K562 (cell line): ENCODE measurements at regions not wholly inside any gene's neighbourhood (a gene's known extent, or its start where the extent isn't known, plus 50 kb on each side); places are given as distances from the start of the nearest gene placed in this dataset.

ENCODE experiments used
- ATAC-seq: fragments of 200-7000 bp; cut with Tn5 transposase; 3 replicates; pipeline ENCODE4 v1.9.1; 2020; ENCODE audit warnings: moderate library complexity
- BruUV-seq: library from RNA; stranded (reverse); fragments of 400-500 nt; replicated peaks from 2 replicates; lab custom pipeline; 2021; lab: Mats Ljungman, UMichigan
- CTCF ChIA-PET: fragments of 300-600 bp; formaldehyde crosslinking; extraction: SDS; loops from one replicate; lab custom pipeline; 2021; ENCODE audit warnings: low intra/inter-chr PET ratio; lab: Yijun Ruan, JAX
- POLR2A ChIA-PET: fragments of 300-600, 350-650 bp; sonication (Branson Sonifier 250); formaldehyde crosslinking; extraction: SDS; loops from one replicate; lab custom pipeline; 2021; ENCODE audit warnings: antibody characterized with exemption, inconsistent platforms; lab: Yijun Ruan, JAX
- DNase-seq, 4 experiments: peaks; one replicate each; pipeline versions ENCODE4 v3.0.0 to v3.0.0-alpha.2; 2011 to 2018; ENCODE audit warnings: low spot score in 3 of 4, mixed read lengths in 3 of 4; ENCODE audit errors: extremely low read depth in 1 of 4
- FAIRE-seq: peaks from 2 replicates; lab custom pipeline; 2011; peaks lifted over from hg19 to GRCh38; lab: Jason Lieb, UNC
- H2AFZ ChIP-seq: 2 replicates; pipeline ENCODE4 v1.6.0; 2011; ENCODE audit warnings: low read depth, low read length, control low read depth, inconsistent platforms
- H3K27ac ChIP-seq: fragments of 200-600 bp; 3 replicates; pipeline ENCODE4 v1.8.0; 2011; ENCODE audit warnings: low read depth, mild to moderate bottlenecking, control low read depth, inconsistent platforms, low read length, moderate library complexity, mixed read lengths; ENCODE audit errors: extremely low read depth
- H3K27me3 ChIP-seq, 2 experiments: fragments of 300-600 bp in 1 of 2; 2 replicates in 1 of 2; 3 replicates in 1 of 2; pipeline versions ENCODE4 v1.6.0 to v1.8.0; 2011; ENCODE audit warnings: inconsistent platforms in 2 of 2, low read length in 2 of 2, mild to moderate bottlenecking in 1 of 2, mixed read lengths in 1 of 2, moderate library complexity in 1 of 2; ENCODE audit not compliant: control insufficient read depth in 2 of 2, insufficient read depth in 2 of 2
- H3K36me3 ChIP-seq: fragments of 300-600 bp; 3 replicates; pipeline ENCODE4 v1.8.0; 2011; ENCODE audit warnings: mild to moderate bottlenecking, low read length, inconsistent platforms; ENCODE audit not compliant: control insufficient read depth, insufficient read depth
- H3K4me1 ChIP-seq, 2 experiments: fragments of 200-600 bp in 1 of 2; replicated peaks in 1 of 2; 2 replicates in 1 of 2; 3 replicates in 1 of 2; pipeline versions ENCODE4 v1.5.1 to v1.8.0; 2011; ENCODE audit warnings: inconsistent platforms in 2 of 2, low read length in 2 of 2, mild to moderate bottlenecking in 1 of 2, mixed read lengths in 1 of 2, moderate library complexity in 1 of 2; ENCODE audit not compliant: control insufficient read depth in 2 of 2, insufficient read depth in 2 of 2
- H3K4me2 ChIP-seq: 2 replicates; pipeline ENCODE4 v1.6.1; 2011; ENCODE audit warnings: low read length, control low read depth, inconsistent platforms, mixed read lengths; ENCODE audit not compliant: insufficient read depth
- H3K4me3 ChIP-seq: fragments of 200-600 bp; sonication (generic), shearing (Covaris generic); 2 replicates; pipeline ENCODE4 v1.5.1; 2016; ENCODE audit warnings: control low read depth, inconsistent platforms
- H3K79me2 ChIP-seq: fragments of 200-600 bp; 3 replicates; pipeline ENCODE4 v1.8.0; 2011; ENCODE audit warnings: low read length, inconsistent platforms; ENCODE audit not compliant: control insufficient read depth, insufficient read depth
- H3K9ac ChIP-seq, 2 experiments: 2 replicates each; pipeline versions ENCODE4 v1.6.0 to v1.6.1; 2011; ENCODE audit warnings: low read depth in 2 of 2, low read length in 2 of 2, control low read depth in 1 of 2, inconsistent platforms in 1 of 2, mild to moderate bottlenecking in 1 of 2, mixed read lengths in 1 of 2; ENCODE audit not compliant: insufficient read depth in 1 of 2
- H3K9me1 ChIP-seq: one replicate; pipeline ENCODE4 v1.6.0; 2011; ENCODE audit warnings: inconsistent platforms, mild to moderate bottlenecking, low read length, moderate library complexity; ENCODE audit not compliant: control insufficient read depth, insufficient read depth
- H3K9me3 ChIP-seq: replicated peaks from 2 replicates; pipeline ENCODE4 v1.5.1; 2011; ENCODE audit warnings: low read depth, low read length, inconsistent platforms; ENCODE audit not compliant: control insufficient read depth, insufficient read depth
- H4K20me1 ChIP-seq: replicated peaks from 2 replicates; pipeline ENCODE4 v1.6.1; 2011; ENCODE audit warnings: low read length, inconsistent platforms, mixed read lengths; ENCODE audit not compliant: control insufficient read depth, insufficient read depth
- ELF1 ChIP-seq: fragments of 200-800 bp; sonication (Bioruptor generic); IDR thresholded peaks from 2 replicates; pipeline ENCODE4 v1.6.1; 2016; ENCODE audit warnings: missing genetic modification characterization, missing compliant biosample characterization
- ETS2 ChIP-seq: IDR thresholded peaks from 2 replicates; pipeline ENCODE4 v1.6.1; 2016; ENCODE audit warnings: borderline replicate concordance, missing genetic modification characterization, mild to moderate bottlenecking, moderate library complexity, missing compliant biosample characterization; ENCODE audit not compliant: poor library complexity, severe bottlenecking
- FOXK1 ChIP-seq: sonication (generic); formaldehyde crosslinking; IDR thresholded peaks from 2 replicates; pipeline ENCODE4 v1.8.0; 2022; ENCODE audit warnings: missing genetic modification reagents, mild to moderate bottlenecking, borderline replicate concordance
- HES1 ChIP-seq: fragments of 450-650 bp; IDR thresholded peaks from 2 replicates; pipeline ENCODE4 v1.6.1; 2016; ENCODE audit warnings: low read depth, mild to moderate bottlenecking, moderate library complexity
- IFI16 ChIP-seq: fragments of 250-450 bp; sonication (Bioruptor Pico); IDR thresholded peaks from 2 replicates; pipeline ENCODE4 v2.1.2; 2022; ENCODE audit warnings: mild to moderate bottlenecking, inconsistent platforms
- MTF1 ChIP-seq: fragments of 250-450 bp; sonication (Bioruptor Pico); IDR thresholded peaks from 2 replicates; pipeline ENCODE4 v1.9.0; 2021; ENCODE audit warnings: moderate library complexity, mild to moderate bottlenecking, inconsistent platforms, borderline replicate concordance
- PTTG1 ChIP-seq: fragments of 450-650 bp; IDR thresholded peaks from 2 replicates; pipeline ENCODE4 v1.6.1; 2016; ENCODE audit warnings: low read depth, mild to moderate bottlenecking, missing genetic modification characterization, missing compliant biosample characterization
- THAP12 ChIP-seq: fragments of 250-450 bp; sonication (Bioruptor Pico); IDR thresholded peaks from 2 replicates; pipeline ENCODE4 v1.9.0; 2021; ENCODE audit warnings: mild to moderate bottlenecking, inconsistent platforms
- ZNF124 ChIP-seq: sonication (generic); formaldehyde crosslinking; IDR thresholded peaks from 2 replicates; pipeline ENCODE4 v1.8.1; 2022; ENCODE audit warnings: missing genetic modification reagents
- ZNF311 ChIP-seq: fragments of 250-450 bp; sonication (Bioruptor Pico); IDR thresholded peaks from 2 replicates; pipeline ENCODE4 v1.4.0; 2020; ENCODE audit warnings: mild to moderate bottlenecking, moderate library complexity
- ZNF449 ChIP-seq: fragments of 250-450 bp; sonication (Bioruptor Pico); IDR thresholded peaks from 2 replicates; pipeline ENCODE4 v1.8.0; 2022; ENCODE audit warnings: moderate library complexity, mild to moderate bottlenecking, inconsistent platforms
- WGBS: fragments of 100-300 bp; shearing (Covaris generic); methylation state at CpG from one replicate; pipeline ENCODE4 v1.1.6; 2016; ENCODE audit warnings: low coverage, mixed read lengths; ENCODE audit not compliant: insufficient coverage; ENCODE audit errors: missing lambda C conversion rate; 5-methylcytosine and 5-hydroxymethylcytosine counted together
- in situ Hi-C: fragments of 300-500 bp; cut with MboI; formaldehyde crosslinking; loops from 4 replicates; pipeline ENCODE4 v1.15.0; 2018; ENCODE audit warnings: inconsistent platforms, mixed read lengths
- intact Hi-C: fragments of 100-400 bp; cut with micrococcal nuclease; formaldehyde crosslinking; loops from 2 replicates; pipeline ENCODE4 v1.14.2; 2022

- POLR2A ChIA-PET, result no interaction called here
- 4% methylated on average over 2 of the region's 2 CpGs for WGBS
- H3K9me1 ChIP-seq, result no peaks in the 10 kb centered on the region
- no TSS peak for BruUV-seq
- no peak overlapping the region for H2AFZ ChIP-seq
- no peaks in the 10 kb centered on the region; the same call in 1 of the 2 replicates for H3K9me3 ChIP-seq
- CTCF ChIA-PET, result no interaction called here
- H4K20me1 ChIP-seq, result no peaks in the 10 kb centered on the region
- DNase-seq (no peak), ATAC-seq (no peak)
- no peak overlapping the region for H3K4me2 ChIP-seq
- H3K27me3 ChIP-seq, result no peaks in the 10 kb centered on the region
- no peak overlapping the region for H3K4me3 ChIP-seq
- intact Hi-C loops, result no loop called here
- no peaks in the 10 kb centered on the region for H3K36me3 ChIP-seq
- H3K9ac ChIP-seq, result no peak overlapping the region
- H3K27ac ChIP-seq, result no peak overlapping the region
- in situ Hi-C loops, result no loop called here
- no peaks in the 10 kb centered on the region for H3K79me2 ChIP-seq
- no peaks in the 10 kb centered on the region for H3K4me1 ChIP-seq
- TF ChIP-seq ZNF449 (CRISPR knock-in tag) (no peak), ETS2 (tag) (no peak), ZNF311 (CRISPR knock-in tag) (no peak), THAP12 (CRISPR knock-in tag) (no peak), MTF1 (CRISPR knock-in tag) (no peak), ZNF124 (CRISPR knock-in tag) (no peak), HES1 (no peak), FOXK1 (CRISPR knock-in tag) (no peak), ELF1 (no peak), IFI16 (CRISPR knock-in tag) (no peak), PTTG1 (tag) (no peak)
- TF ChIP-seq, all 486 proteins: peak for 0
- no peak for FAIRE-seq
These were observed 916.6 kb downstream of the IPMK start for GRCh38 chr10:57351076-57351475.
